C4-2B (cell line): ENCODE measurements at regions not wholly inside any gene's neighbourhood (a gene's known extent, or its start where the extent isn't known, plus 50 kb on each side); places are given as distances from the start of the nearest gene placed in this dataset.

Source experiments
- H3K27ac ChIP-seq: fragments of 450-650 bp; 2 replicates; pipeline ENCODE4 v1.5.1; 2017
- CTCF ChIP-seq: fragments of 450-650 bp; conservative IDR thresholded peaks from 2 replicates; pipeline ENCODE4 v1.5.1; 2017; ENCODE audit warnings: mild to moderate bottlenecking
- ZFX ChIP-seq: fragments of 450-650 bp; IDR thresholded peaks from 2 replicates; pipeline ENCODE4 v1.6.1; 2017

GRCh38 chr11:80048513-80048912 is 607.7 kb upstream of the TENM4 start:
- TF ChIP-seq ZFX (no peak), CTCF (no peak)
- H3K27ac ChIP-seq = no peak overlapping the region

GRCh38 chr11:80041136-80042000 is 600.5 kb upstream of the TENM4 start:
- H3K27ac ChIP-seq = no peak overlapping the region
- TF ChIP-seq CTCF = no peak
- TF ChIP-seq ZFX = no peak

- no peak overlapping the region for H3K27ac ChIP-seq
- TF ChIP-seq ZFX (no peak), CTCF (no peak)
Observed at GRCh38 chr11:80034801-80035200, 594.0 kb upstream of the TENM4 start.

- no peak for TF ChIP-seq CTCF
- no peak for TF ChIP-seq ZFX
Observed at GRCh38 chr11:80031014-80031600, 590.3 kb upstream of the TENM4 start.

GRCh38 chr11:80028998-80029397 is 588.2 kb upstream of the TENM4 start:
- H3K27ac ChIP-seq = no peak overlapping the region
- no peak for TF ChIP-seq CTCF
- TF ChIP-seq ZFX = no peak

More at GRCh38 chr11:80031014-80031600, 590.3 kb upstream of the TENM4 start:
- H3K27ac ChIP-seq = no peak overlapping the region

- TF ChIP-seq CTCF = no peak
- no peak for TF ChIP-seq ZFX
- H3K27ac ChIP-seq = no peak overlapping the region
Observed at GRCh38 chr11:80024119-80024518, 583.3 kb upstream of the TENM4 start.

- no peak for TF ChIP-seq CTCF
- no peak for TF ChIP-seq ZFX
- H3K27ac ChIP-seq = no peak overlapping the region
Observed at GRCh38 chr11:80023386-80023785, 582.6 kb upstream of the TENM4 start.
